GM18499 (cell line): ENCODE measurements at regions not wholly inside any gene's neighbourhood (a gene's known extent, or its start where the extent isn't known, plus 50 kb on each side); places are given as distances from the start of the nearest gene placed in this dataset.

ENCODE experiments used
- ATAC-seq: cut with Tn5 transposase; IDR thresholded peaks from one replicate; pipeline ENCODE4 v1.9.1; 2021; ENCODE audit warnings: moderate number of reproducible peaks; ENCODE audit not compliant: insufficient read depth, unreplicated experiment

GRCh38 chr13:59527500-59527899, 636.2 kb downstream of the DIAPH3 start:
- ATAC-seq: no peak

DNA sequence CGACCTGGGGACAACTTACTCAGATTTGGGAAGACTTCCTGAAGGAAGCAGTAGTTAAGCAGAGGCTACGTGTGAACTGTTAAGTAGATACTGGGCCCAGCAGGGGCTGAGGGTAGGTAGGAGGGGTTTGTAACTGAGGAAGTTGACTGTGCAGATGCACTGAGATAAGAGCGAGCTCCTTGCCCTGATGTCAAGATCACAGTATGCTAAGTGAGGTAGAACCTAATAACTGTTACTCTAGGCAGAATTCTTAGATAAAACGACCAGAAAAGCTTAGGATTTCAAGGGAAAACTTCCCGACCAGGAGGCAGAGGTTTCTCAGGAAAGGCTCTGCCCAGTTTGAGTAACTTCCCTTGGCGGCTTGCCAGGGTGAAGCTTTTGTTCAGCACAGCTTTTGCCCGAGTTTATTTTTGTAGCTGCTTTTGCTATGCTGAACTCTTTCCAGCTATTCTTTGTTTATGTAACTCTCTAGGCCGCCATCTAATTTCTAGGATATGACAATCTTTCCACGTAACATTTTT, 632.1 kb downstream of the DIAPH3 start:
- no peak for ATAC-seq

GRCh38 chr13:59532405-59532804, 631.3 kb downstream of the DIAPH3 start:
- no peak for ATAC-seq

DNA sequence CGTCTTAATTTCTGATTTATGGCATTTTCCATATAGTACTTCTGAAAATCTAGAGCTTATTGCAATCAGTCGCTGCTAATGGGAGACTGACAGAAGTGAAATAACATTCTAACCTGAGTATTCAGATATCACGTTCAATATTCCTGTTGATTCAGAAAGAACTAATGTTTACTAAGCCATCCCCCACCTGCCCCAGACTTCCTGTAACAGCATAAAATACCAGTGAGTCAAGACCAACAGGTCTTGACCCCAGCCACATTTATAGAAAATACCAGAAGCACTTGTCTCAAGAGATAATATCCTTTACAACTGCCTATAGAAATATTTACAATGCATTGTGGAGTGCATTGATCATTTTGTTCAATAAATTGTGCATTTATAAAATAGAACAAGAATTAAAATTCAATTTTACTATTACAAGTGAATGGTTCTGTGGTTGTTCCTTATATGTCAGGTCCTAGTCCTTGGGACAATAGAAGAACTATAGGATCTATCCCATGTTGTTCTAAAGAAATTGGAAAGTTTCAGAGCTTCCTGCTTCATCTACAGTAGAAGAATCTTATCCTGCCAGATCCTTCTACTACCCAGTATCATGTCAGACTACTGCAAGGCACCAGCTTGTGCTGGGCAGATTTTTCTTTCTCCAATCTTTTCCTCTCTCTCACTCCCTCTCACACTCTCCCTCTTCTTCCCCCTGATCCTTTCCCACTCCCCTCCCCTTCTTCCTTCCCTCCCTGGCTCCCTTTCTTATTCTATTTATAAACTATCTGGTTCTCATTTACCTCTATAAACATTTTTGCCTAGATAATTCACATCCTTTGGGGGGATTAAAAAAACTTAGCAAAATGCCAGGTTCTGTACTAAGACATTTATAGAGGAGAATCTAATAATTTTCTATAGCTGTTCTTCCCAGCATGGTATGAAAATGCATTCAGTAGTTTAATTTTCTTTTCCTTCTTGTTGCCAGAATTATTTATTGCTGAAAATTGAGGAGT, 629.9 kb downstream of the DIAPH3 start:
- ATAC-seq: no peak

DNA sequence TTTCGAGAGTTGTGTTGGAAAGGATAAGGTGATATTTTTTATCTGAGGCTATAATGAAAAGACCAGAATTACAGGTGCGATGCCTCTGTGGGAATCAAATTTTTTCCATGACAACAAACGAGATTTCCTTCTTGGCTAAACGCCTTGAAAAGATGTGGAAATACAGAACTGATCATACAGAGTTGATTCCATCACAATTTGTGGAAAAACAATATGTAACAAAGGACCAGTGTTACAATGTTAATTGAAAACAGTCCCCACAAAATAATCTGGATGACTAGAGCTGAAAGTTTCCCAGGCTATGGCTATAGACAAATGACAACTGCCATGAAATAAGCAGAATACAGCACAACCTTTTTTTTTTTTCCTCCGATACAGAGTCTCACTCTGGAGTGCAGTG, 628.9 kb downstream of the DIAPH3 start:
- no peak for ATAC-seq

GRCh38 chr13:59537500-59537899, 626.2 kb downstream of the DIAPH3 start:
- ATAC-seq: no peak

GRCh38 chr13:59538512-59538911, 625.2 kb downstream of the DIAPH3 start:
- no peak for ATAC-seq

GRCh38 chr13:59542303-59542702, 621.4 kb downstream of the DIAPH3 start:
- ATAC-seq: no peak

DNA sequence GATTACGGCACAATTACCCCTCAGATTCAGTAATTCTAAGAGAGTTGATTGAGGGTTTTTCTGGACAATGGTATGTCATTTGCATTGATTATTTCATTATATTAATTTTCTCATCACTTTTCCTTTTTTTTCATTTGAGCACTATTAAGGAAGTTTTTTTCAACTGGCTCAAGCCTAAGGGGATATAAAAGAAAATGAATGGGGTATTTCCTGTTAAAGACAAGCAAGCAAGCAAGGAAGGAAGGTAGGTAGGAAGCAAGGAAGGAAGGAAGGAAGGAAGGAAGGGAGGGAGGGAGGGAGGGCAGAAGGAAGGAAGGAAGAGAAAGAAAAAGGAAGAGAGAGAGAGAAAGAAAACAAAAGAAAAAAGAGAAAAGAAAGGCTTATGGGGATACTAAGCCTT, 620.3 kb downstream of the DIAPH3 start:
- no peak for ATAC-seq

DNA sequence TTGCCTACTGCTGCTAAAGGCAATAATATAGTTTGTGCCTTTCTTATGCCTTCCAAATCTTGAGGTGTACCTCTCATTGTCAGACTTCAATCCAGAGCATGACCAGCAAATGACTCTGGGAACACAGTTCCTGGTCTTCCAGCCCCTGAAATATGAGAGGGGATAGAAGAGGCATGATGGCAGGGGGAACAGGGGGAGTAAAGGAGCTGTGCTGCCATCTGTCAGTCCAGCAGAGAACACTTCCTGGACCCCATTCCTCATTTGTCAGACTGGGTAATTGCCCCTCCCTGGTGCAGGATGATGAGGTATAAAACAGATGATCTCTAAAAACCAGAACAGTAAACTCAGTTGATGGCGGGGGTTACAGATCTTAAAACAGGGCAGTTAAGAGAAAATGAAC, 618.7 kb downstream of the DIAPH3 start:
- ATAC-seq: no peak

DNA sequence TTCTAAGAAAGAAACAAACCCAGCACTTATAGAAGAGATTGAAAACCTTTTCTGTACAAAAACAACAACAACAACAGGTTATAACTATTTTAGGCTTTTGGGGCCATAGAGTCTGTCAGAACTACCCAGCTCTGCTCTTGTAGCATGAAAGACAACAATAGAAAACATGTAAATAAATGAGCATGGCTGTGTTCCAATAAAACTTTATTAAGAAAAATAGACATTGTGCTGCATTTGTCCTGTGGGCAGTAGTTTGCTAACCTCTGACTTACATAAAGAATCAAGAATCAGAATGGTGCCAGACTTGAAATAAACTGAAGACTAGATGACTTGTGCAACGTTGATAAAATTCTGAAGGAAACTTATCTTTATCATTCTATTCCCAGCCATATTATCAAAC, 617.5 kb downstream of the DIAPH3 start:
- no peak for ATAC-seq

GRCh38 chr13:59547950-59548349, 615.8 kb downstream of the DIAPH3 start:
- ATAC-seq: no peak

DNA sequence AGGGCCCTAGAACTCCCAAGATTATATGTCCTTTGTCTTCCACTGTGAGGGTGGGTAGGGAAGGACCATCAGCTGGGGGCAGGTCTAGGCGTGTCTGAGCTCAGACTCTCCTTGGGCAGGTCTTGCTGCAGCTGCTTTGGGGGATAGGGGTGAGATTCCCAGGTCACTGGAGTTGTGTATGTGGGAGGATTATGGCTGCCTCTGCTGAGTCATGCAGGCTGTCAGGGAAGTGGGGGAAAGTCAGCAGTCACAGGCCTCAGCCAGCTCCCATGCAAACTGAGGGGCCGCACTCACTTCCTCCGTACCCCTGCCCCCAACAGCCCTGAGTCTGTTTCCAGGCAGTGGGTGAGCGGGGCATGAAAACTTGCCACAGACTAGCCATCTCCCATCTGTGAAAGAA, 600.8 kb downstream of the DIAPH3 start:
- no peak for ATAC-seq

GRCh38 chr13:59566561-59566960, 597.2 kb downstream of the DIAPH3 start:
- ATAC-seq: no peak

DNA sequence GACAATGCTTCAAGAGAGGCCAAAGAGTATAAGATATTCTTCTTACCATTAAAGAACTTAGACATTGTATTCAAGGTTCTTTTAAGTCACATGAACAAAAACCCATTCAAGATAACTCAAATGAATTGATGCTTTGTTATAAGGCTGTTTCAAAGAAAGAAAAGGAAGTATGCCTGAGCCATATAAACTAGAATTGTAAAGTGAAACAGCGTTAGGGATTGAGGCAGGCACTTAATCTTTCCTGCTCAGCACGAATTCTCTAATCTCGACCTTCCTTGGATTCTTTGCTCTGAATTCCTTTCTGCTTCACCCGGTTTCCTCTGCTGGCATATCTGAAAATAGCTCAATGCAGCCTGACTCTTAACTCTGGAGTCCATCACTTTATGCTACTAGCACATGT, 595.4 kb downstream of the DIAPH3 start:
- no peak for ATAC-seq

- ATAC-seq: no peak
Observed at GRCh38 chr13:59570204-59570603, 593.5 kb downstream of the DIAPH3 start.

- no peak for ATAC-seq
Observed at GRCh38 chr13:59584101-59584500, 579.6 kb downstream of the DIAPH3 start.

DNA sequence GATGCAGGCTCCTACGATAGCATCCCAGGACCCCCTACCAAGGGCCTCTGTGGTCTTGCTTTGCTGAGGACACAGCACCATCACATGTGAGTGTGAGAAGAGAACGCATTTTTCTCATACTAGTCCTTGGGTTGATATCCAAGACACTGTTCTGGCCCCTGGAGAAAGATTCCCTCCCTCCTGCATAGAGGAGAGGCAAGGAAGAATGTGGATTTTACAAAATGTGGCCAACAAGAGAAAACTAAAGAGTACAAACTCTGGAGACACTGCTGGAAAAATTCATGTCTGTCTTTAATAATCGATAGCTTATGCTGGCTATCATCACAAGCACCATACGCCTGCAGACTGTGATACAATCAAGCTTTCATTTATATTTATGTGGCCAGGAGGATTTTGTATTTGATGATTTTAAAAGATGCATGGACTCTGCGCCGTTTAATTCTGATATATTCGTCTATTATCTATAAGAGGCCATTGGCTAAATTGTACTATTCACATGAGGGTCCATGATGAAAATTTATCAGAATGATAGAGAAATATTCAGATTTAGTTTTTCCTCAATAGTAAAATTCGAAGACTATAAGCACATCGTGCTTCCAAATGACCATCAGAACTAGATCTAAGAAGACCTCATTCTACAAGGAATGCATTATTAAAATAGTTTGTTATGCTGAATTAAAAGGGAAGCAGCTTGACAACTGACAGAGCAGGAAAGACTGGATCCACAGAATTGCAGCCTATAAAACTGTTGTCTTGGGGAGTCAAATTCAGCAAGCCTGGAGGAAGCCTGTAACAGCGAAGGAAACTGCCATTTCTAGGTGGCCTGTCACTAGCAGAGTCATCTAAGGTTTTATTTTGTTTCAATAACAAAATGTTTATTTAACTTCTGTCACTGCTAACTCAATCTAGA, 578.7 kb downstream of the DIAPH3 start:
- no peak for ATAC-seq

- ATAC-seq: no peak
Observed at GRCh38 chr13:59587030-59587429, 576.7 kb downstream of the DIAPH3 start.

DNA sequence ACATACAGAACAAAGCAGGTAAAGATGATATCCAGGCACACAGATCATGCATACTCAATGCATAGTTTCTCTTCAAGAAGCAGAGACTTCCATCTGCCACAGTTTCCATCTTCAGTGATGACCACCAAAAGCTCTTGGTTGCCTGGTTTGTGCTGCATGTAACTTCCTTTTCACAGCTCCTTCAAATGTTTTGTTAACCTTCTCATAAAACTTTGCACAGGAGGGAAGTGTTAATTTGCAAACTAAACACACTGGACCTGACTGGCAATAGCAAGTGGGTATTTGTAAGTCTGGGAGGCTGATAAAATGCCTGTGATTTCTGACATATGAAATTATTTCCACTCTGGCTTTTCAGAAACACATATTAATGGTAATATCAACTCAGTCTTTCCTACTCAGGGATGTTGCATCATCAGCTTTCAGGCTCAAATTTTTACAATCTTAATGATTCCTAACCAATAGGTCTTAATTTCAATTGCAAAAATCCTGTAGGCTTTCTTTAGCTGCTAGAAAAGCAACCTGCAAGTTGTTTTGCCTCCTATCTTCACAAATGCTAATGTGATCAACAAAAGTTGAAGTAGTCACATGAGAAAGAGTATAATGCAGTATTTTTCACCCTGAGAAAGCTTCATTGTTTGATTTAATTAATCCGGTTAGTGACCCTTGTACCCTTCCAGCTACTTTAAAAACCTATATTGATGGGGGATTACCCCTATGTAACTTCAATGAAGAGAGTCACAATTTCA, 575.6 kb downstream of the DIAPH3 start:
- ATAC-seq: no peak
